Mammary epithelial cell (primary cell): ENCODE measurements at regions not wholly inside any gene's neighbourhood (a gene's known extent, or its start where the extent isn't known, plus 50 kb on each side); places are given as distances from the start of the nearest gene placed in this dataset.

Source experiments
- CTCF ChIP-seq, 2 donors: IDR thresholded peaks in 1 of 2; conservative IDR thresholded peaks in 1 of 2; 2 replicates each; pipeline ENCODE4 v1.5.1; 2011 to 2012; ENCODE audit warnings: inconsistent platforms in 2 of 2, low read length in 2 of 2, mild to moderate bottlenecking in 2 of 2, control low read depth in 1 of 2, low read depth in 1 of 2; ENCODE audit not compliant: insufficient read depth in 1 of 2; ENCODE audit errors: extremely low read depth in 1 of 2
- EZH2 ChIP-seq: IDR thresholded peaks from 2 replicates; pipeline ENCODE4 v1.6.1; 2012; ENCODE audit warnings: low read length, inconsistent platforms, borderline replicate concordance

- no peak for TF ChIP-seq CTCF (conservative IDR thresholded peaks at IDR 0.05 in 1 of 2, IDR thresholded peaks at IDR 0.05 in 1 of 2; ENCODE audit: extremely low read depth in 1 of 2, insufficient read depth in 1 of 2, low read depth in 1 of 2, low read length in 2 of 2)
- TF ChIP-seq EZH2 = no peak
Observed at GRCh38 chr6:167655174-167655821, 171.4 kb upstream of the AFDN start.
